ENCODE measurements at regions not wholly inside any gene's neighbourhood (a gene's known extent, or its start where the extent isn't known, plus 50 kb on each side); places are given as distances from the start of the nearest gene placed in this dataset.
"Not testable (repeated sequence)": the region's sequence is repeated elsewhere in the genome, so short reads cannot be mapped to it uniquely, and the experiment has no call there.

GRCh38 chr13:59000770-59001169 is 1163.0 kb downstream of the DIAPH3 start:
- no peak for DNase-seq (ENCODE audit: low read depth)

- DNase-seq (ENCODE audit: low read depth), result no peak
These were observed 1151.0 kb downstream of the DIAPH3 start for GRCh38 chr13:59012731-59013130.

- DNase-seq (ENCODE audit: low read depth), result no peak
These were observed 1147.5 kb downstream of the DIAPH3 start for GRCh38 chr13:59016250-59016649.

- no peak for DNase-seq (ENCODE audit: low read depth)
These were observed 1139.3 kb downstream of the DIAPH3 start for GRCh38 chr13:59024434-59024833.

- DNase-seq (ENCODE audit: low read depth), result no peak
These were observed 1129.5 kb downstream of the DIAPH3 start for GRCh38 chr13:59034198-59034597.

- DNase-seq (ENCODE audit: low read depth), result no peak
These were observed 1124.9 kb downstream of the DIAPH3 start for GRCh38 chr13:59038824-59039223.

- no peak for DNase-seq (ENCODE audit: low read depth)
These were observed 1120.7 kb downstream of the DIAPH3 start for GRCh38 chr13:59043016-59043415.

- no peak for DNase-seq (ENCODE audit: low read depth)
These were observed 1116.2 kb downstream of the DIAPH3 start for GRCh38 chr13:59047546-59047945.

GRCh38 chr13:59061621-59062020 is 1102.1 kb downstream of the DIAPH3 start:
- no peak for DNase-seq (ENCODE audit: low read depth)

- DNase-seq (ENCODE audit: low read depth), result no peak
These were observed 1099.7 kb downstream of the DIAPH3 start for GRCh38 chr13:59064042-59064441.

GRCh38 chr13:59076386-59076785 is 1087.3 kb downstream of the DIAPH3 start:
- not testable (repeated sequence) for DNase-seq (ENCODE audit: low read depth)

- no peak for DNase-seq (ENCODE audit: low read depth)
These were observed 1077.6 kb downstream of the DIAPH3 start for GRCh38 chr13:59086147-59086546.

- no peak for DNase-seq (ENCODE audit: low read depth)
These were observed 1075.0 kb downstream of the DIAPH3 start for GRCh38 chr13:59088716-59089115.

GRCh38 chr13:59094181-59094580 is 1069.5 kb downstream of the DIAPH3 start:
- no peak for DNase-seq (ENCODE audit: low read depth)

- DNase-seq (ENCODE audit: low read depth), result no peak
These were observed 1064.3 kb downstream of the DIAPH3 start for GRCh38 chr13:59099182-59099974.

- no peak for DNase-seq (ENCODE audit: low read depth)
These were observed 1060.5 kb downstream of the DIAPH3 start for GRCh38 chr13:59103004-59103768.

GRCh38 chr13:59111751-59112171 is 1052.0 kb downstream of the DIAPH3 start:
- no peak for DNase-seq (ENCODE audit: low read depth)

GRCh38 chr13:59112221-59112718 is 1051.5 kb downstream of the DIAPH3 start:
- DNase-seq (ENCODE audit: low read depth), result no peak

- no peak for DNase-seq (ENCODE audit: low read depth)
These were observed 1044.3 kb downstream of the DIAPH3 start for GRCh38 chr13:59119475-59119874.

GRCh38 chr13:59120297-59120843 is 1043.4 kb downstream of the DIAPH3 start:
- DNase-seq (ENCODE audit: low read depth), result no peak

GRCh38 chr13:59121507-59121906 is 1042.2 kb downstream of the DIAPH3 start:
- no peak for DNase-seq (ENCODE audit: low read depth)

- DNase-seq (ENCODE audit: low read depth), result no peak
These were observed 1037.3 kb downstream of the DIAPH3 start for GRCh38 chr13:59126474-59126873.

- no peak for DNase-seq (ENCODE audit: low read depth)
These were observed 1029.8 kb downstream of the DIAPH3 start for GRCh38 chr13:59133903-59134302.

All from activated T-helper 1 cell treated with Interleukin-2 at 50 U/mL for 16 hours (primary cell).